GM18520 (cell line): ENCODE measurements at regions not wholly inside any gene's neighbourhood (a gene's known extent, or its start where the extent isn't known, plus 50 kb on each side); places are given as distances from the start of the nearest gene placed in this dataset.
"Not testable (repeated sequence)": the region's sequence is repeated elsewhere in the genome, so short reads cannot be mapped to it uniquely, and the experiment has no call there.

Source experiments
- ATAC-seq: cut with Tn5 transposase; IDR thresholded peaks from one replicate; pipeline ENCODE4 v1.9.1; 2021; ENCODE audit not compliant: unreplicated experiment

DNA sequence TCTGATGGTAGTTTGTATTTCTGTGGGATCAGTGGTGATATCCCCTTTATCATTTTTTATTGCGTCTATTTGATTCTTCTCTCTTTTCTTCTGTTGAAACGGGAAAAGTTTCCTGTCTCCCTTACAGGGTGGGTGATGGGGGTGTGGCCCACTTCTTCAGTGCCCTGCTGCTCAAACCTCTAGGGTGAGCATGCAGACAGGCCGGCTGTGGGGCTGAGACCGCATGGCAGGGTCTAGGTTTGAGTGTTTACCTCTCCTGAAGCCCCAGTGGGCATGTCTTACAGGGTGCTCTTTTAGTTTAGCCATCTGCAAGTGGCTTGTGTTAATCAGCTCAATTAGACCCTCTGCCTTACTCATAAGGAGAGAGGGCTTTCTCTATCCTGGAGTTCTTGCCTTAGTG lies 450.0 kb upstream of the EPHA3 start:
- no peak for ATAC-seq

DNA sequence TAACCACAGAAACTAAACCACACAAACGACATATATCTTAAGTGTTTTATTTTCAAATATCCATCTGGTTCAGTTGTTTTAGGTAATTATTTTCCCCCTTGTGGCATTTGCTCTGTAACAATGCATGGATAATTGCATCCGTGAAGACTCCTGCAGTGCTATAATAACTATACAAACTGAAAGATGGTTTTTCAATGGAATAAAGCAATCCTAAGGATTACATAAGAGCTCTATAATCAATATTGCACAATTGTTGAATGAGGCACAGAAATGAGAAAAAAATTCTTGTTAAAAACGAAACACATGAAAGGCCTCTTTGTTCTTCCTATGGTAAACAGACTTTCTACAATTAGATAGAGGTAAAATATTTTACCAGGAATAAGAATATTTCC lies 446.0 kb upstream of the EPHA3 start:
- no peak for ATAC-seq

DNA sequence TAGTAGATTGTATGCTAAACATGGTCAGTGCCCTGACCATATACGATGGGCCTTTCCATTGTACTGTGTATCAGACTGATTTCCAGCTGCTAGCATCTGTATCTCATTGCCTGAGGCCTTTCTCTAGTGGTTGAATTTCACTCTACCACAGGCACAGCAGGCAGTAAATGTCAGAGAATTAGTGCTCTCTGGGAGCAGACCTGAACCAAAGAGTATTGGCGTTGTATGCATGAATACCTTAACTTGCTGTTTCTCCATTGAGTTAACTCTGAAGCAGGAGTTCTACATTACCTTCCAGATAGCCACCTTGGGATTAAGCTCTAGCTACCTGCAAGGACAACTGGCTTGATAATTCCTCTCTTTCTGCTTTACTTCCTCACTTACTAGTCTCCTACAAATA lies 439.2 kb upstream of the EPHA3 start:
- no peak for ATAC-seq

DNA sequence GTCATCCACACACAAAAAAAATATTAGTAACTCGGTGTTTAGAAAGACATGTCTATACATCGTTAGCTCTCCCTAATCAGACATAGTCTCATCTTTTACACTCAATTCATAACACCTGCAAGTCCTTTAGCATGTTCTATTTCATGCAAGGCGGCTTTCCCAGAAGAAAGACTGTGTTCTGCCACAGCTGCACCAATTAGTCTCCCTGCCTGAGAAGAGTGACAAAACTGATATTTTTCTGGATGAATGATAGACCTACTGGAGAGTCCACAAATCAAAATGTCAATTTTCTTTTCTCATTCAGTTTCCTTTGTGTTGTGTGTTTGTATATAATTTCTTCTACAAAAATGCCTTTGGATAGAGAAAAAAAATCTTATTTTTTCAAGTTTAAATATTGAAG lies 435.8 kb upstream of the EPHA3 start:
- no peak for ATAC-seq

DNA sequence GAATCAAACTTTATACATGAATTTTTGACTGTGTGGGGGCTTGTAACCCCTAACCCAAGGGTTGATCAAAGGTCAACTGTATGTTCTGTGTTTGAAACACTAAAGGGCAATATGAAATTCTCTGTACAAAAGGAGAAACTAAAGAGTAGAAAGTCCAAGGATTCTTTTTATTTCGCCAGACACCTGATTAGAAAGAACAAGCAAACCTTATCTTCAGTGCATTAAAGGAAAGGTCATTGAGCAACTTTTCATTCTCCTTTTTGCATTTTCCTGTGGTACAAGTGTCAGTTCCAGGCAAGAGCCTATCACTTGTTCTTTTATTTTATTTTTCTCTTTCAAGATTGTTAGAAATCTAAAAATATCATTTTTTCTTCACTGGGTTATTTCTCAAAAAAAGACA lies 430.1 kb upstream of the EPHA3 start:
- ATAC-seq: no peak

DNA sequence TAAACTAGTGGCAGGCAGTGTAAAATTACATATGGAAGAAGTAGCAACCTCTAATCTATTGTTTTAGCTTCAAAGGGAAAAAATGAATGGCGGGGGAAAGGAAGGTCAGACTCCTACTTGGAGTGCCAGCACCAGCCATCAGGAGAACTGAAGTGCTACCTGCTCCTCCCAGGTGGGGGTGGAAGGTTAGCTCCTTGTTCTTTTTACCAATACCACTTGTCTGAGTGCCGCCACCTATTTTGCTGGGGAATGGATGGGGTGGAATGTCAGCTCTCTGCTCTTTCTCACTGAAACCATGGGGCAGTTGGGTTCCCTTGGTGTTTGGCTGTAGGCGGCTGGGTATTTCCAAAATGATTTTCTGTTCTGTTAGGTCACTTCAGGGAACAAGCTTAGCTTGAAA lies 428.7 kb upstream of the EPHA3 start:
- no peak for ATAC-seq

DNA sequence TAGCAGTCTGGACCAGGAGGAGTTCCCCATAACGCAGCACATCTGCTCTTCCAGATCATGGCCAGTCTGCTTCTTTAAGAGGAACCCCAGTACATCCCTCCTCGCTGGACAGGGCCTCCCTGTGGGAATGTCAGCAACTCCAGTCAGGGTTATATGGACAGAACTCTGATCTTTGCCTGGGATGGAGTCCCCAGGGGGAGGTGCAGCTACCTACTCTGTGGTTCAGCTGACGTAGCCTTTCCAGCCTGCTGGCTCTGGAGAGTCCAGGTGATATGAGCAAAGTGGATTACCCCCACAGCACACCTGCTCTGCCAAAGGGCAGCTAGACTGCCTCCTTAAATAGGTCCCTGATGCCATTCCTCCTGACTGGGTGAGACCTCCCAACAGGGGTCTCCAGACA lies 417.1 kb upstream of the EPHA3 start:
- ATAC-seq: no peak

DNA sequence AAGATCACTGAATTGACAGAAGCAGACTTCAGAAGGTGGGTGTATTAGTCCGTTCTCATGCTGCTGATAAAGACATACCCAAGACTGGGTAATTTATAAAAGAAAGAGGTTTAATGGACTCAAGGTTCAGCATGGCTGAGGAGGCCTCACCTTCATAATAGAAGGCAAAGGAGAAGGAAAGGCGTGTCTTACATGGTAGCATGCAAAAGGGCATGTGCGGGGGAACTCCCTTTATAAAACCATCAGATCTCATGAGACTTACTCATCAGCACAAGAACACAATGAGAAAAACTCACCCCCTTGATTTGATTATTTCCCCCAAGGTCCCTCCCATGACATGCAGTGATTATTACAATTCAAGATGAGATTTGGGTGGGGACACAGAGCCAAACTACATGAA lies 416.3 kb upstream of the EPHA3 start:
- no peak for ATAC-seq

DNA sequence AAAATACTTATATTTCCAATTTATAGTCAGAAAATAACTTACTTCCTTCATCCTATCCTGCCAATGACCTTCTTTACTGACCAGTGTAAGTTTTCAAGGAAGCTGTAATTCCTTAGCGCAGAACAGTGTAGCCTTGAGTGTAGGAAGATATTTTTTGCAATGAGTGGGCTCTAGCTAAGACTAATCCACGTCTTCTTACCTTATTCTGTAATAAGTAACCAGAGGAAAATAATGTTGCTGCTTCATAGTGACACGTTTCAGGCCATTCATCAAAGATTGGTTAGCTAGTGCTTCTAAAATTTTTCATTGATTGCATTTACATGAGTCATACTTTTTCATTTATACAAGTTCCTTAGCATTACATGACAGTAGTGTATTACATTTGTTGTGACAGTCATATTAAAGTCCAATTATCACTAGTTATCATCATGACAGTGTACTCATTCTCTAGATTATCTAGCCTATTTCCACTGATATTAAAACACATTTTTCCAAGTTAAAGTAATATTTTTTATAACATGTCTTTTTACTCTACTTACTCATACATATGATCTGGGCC lies 403.8 kb upstream of the EPHA3 start:
- no peak for ATAC-seq

DNA sequence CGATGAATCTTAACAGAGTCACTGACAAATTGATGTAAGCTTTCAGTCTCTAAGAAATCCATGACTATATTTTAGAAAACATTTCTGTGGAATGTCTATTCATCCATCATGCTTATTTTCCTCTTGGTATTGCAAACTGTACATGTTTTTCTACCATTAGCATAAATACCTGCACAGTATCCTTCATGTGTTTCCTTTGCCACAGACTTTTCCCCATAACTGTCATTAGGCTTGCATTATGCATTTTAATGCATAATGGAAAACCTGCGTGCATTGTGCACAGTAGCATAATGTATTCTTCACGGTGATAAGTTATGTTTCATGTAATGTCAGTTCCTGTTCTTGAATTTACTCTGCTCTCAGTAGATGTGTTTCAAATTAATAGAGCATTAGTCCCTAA lies 403.1 kb upstream of the EPHA3 start:
- ATAC-seq: no peak

DNA sequence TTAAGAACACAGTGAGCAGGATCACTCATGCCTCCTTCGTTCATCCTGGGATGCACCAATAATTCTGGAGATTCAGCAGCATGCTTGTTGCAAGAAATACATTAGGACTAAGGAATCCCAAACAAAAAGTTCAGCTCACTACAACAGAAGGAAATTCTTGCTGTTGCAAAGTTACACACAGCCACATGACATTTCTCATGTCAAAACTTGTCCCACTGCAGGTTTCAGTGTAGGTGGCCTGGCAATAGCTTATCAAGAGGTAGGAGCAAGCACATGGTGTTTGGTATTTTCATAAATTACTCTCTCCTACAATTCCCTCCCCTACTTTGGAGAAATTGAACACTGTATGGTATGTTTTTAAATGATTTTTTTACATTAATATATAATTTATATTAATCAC lies 399.6 kb upstream of the EPHA3 start:
- ATAC-seq: no peak

DNA sequence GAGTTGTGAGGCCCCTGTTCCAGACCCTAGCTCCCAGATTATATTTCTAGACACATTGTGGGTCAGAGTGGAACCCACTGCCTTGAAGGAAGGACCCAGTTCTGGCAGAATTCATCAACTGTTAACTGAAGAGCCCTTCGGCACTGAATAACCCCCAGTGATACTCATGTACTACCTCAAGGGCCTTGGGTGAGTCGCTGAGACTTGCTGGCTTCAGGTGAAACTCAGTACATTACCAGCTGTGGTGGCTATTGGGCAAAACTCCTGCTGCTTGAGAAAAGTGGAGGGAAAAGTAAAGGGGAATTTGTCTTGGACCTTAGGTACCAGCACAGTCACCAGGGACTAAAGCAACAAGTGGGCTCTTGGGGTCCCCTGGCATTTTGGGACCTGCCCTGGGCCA lies 394.9 kb upstream of the EPHA3 start:
- ATAC-seq: no peak

DNA sequence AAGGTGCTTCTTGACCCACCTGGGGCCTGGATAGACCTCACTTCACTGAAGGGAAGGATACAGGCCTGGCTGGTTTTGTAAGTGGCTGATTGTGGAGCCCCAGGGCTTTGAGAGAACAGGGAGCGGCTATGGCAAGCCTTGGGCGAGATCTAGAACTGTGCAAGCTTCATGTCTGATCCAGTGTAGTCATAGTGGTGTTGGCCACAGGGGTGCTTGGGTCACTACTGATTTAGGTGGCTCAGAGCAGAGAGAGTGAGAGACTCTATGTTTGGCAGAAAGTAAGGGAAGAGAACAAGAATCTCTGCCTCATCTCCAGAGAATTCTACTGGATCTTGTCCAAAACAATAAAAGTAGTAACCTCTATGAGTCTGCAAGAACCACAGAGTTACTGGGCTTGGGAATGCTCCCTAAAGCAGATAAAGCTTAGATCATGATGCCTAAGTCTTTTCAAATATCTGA lies 394.2 kb upstream of the EPHA3 start:
- ATAC-seq: no peak

DNA sequence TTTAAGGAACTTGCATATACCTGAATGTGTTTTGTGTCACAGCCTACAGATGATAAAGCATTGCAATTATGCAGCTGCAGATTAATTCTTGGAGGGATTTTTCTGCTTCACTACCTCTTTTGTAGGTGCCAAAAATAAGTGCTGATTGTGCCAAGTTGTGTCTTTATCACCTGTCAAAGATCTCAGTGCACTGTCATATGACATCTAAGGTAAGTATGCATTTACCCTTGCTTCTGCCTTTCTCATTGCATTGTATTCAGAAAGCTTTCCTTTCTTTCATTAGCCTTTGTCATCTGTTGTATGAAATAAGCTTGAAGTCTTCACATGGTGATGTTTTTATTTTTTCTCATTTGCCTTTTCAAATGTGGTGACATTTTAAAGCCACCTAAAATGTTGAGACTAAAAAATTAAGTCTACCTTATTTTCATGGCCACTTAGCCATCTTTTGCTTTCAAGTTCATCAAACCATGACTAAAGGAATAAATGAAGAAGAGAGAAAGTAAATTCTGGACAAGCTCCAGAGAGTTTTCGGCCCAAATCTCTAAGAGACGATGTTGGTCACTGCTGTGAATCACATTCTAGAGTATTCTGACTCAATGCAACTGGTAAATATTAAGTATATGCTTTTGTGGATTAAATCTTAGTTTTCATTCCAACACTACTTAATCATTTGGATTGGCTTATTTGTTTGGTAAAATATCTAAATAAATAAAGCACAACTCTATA lies 381.8 kb upstream of the EPHA3 start:
- no peak for ATAC-seq

DNA sequence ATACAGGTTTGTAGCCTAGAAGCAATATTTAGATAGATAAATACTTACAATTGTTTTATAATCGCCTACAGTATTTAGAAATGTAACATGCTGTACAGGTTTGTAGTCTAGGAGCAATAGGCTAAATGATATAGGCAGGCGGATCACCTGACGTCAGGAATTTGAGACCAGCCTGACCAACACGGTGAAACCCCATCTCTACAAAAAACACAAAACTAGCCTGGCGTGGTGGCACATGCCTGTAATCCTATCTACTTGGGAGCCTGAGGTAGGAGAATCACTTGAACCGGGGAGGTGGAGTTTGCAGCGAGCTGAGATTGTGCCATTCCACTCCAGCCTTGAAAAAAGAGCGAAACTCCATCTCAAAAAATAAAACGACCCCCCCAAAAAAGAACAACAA lies 375.2 kb upstream of the EPHA3 start:
- ATAC-seq: no peak

DNA sequence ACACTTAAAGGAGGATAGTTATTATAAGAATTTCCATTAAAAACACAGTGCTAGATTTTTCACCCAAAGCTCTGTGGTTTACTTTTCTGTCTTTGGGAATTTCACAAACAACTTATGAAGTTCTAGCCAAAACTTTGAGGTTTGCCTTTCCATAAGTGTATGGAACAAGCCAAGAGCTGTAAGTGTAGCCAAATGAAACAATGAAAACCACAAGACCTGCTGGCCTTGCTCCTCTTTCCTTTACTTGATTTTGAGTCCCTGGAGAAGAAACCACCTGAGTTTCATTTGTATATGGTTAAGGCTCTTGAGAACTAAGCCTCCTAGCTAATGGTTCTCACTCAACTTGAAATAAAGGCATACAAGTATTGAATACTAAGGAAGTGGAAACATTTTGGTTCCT lies 365.3 kb upstream of the EPHA3 start:
- ATAC-seq: no peak

DNA sequence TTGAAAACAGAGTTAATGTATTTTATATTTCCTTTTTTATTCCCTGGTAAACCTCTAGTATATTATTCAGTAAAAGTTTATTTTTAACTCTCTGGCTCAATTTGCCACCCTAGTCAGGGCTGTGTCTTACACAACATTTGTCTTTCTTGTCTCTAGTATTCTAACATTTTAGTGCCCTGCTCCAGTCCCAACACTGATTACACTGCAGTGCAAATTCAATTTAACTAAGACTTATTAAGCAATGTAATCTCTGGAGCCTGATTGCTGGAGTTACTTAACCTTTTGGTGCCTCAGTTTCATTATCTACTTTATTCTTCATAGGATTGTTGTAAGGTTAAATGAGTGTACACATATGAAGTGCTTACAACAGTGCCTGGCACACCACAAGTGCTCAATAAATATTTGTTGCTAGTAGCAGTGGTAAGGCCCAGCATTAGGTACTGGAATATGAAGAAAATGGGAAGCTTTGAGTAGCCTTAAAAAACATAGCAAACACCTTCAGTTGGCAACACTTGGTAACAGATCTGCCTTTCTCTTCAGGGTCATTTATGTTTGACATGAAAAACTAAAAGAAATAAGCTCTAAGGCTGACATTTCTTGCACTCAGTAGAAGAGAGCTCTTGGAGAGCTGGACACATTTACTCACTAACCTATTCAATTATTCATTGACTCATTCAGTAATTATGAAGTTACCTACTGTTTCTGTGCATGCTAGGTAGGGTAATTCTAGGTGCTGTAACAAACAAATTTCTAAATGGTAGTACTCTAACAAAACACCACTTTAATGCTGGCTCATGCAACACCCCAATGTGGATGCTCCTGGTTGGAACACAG lies 364.5 kb upstream of the EPHA3 start:
- no peak for ATAC-seq

DNA sequence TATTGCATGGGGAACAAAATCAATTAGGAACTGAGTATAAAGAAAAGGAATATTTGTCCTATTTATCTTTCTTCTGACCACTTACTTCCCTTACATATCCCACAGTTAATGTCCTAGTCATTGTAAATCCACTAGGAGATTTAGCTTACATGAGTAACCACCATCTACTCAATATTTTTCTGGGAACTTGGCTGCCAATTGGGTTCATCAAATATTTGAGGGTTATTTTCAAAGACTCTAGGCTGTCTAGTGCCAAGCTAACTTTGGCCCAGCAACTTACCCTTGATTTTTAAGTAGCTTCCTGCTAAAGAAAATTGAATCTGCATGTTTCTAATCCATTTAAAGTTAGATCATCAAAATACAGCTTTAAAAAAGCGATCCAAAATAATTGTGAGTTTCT lies 362.5 kb upstream of the EPHA3 start:
- no peak for ATAC-seq

DNA sequence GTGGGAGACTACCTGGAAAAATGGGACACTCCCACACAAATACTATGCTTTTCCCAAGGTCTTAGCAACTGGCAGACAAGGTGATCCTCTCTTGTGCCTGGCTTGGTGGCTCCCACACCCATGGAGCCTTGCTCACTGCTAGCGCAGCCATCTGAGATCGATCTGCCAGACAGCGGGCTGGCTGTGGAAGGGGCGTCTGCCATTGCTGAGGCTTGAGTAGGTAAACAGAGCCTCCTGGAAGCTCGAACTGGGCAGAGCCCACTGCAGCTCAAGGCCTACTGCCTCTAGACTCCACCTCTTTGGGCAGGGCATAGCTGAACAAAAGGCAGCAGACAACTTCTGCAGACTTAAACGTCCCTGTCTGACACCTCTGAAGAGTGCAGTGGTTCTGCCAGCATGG lies 360.3 kb upstream of the EPHA3 start:
- ATAC-seq: not testable (repeated sequence)

DNA sequence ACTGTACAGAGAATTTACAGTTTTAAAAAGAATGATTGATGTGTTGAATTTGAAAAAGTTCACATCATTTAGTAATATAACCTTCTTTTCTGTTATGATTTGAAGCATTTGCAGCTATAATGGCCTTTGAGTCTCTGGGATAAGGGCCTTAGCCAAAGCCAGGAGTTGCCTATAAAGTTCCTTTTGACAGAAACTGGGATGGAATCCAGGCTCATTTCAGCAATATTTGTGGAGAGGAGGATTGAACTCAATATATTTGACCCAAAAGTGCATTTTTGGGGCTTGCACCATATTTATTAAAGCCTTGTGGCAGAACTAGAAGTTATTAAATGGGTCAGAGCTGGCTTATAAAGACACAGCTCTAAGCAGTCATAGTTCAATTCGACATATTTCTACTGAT lies 348.7 kb upstream of the EPHA3 start:
- ATAC-seq: no peak

DNA sequence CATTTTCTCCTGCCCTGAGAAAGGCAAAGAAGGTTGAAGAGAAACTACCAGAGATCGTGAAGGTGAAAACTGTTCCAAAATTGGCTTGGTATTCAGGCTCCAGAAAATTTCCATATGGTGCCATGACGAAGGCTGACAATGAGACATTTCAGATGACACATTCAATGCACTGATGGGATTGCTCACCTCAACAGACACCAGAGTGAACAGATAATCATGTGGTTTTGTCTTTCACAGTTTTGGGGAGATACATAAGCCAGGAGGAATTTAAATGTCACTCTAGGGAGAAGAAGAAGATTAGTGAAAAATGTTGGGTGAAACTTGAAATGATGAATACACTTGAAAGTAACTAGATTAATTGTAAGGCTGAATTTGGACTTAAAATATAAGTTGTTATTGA lies 339.7 kb upstream of the EPHA3 start:
- no peak for ATAC-seq

DNA sequence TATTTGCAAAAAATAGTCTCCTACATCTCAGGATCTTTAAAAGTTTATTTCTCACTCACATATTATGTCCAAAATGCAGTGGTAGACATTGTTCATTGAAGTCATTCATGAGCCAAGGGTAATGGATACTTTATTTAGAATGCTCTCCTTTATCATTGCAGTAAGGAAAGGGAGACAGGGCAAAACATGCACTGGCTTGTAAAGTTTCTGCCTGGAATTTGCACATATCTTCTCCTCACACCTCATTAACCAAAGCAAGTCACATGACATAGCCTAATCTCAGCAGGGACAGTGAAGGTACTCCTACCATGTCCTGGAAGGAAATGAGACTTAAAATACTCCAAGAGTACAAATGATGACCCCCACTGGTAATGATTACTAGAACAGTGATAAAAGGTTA lies 333.7 kb upstream of the EPHA3 start:
- ATAC-seq: no peak
